A549 (cell line): ENCODE measurements at regions not wholly inside any gene's neighbourhood (a gene's known extent, or its start where the extent isn't known, plus 50 kb on each side); places are given as distances from the start of the nearest gene placed in this dataset.

Source experiments
- BHLHE40 ChIP-seq: IDR thresholded peaks from 2 replicates; pipeline ENCODE4 v1.6.1; 2012; ENCODE audit warnings: low read depth, low read length, inconsistent platforms
- CBX2 ChIP-seq: fragments of 200-600 bp; sonication (generic); IDR thresholded peaks from 2 replicates; pipeline ENCODE4 v1.6.1; 2016; ENCODE audit warnings: low read depth, mild to moderate bottlenecking, borderline replicate concordance
- CTCF ChIP-seq: fragments of >200 bp; sonication (Bioruptor Twin); formaldehyde crosslinking; IDR thresholded peaks from 3 replicates; pipeline ENCODE4 v1.5.1; 2016
- E2F6 ChIP-seq: IDR thresholded peaks from 2 replicates; pipeline ENCODE4 v1.6.1; 2012; ENCODE audit warnings: low read depth, borderline replicate concordance
- ESRRA ChIP-seq: fragments of 150-350 bp; IDR thresholded peaks from 2 replicates; pipeline ENCODE4 v1.6.1; 2014; ENCODE audit warnings: mild to moderate bottlenecking, low read length, borderline replicate concordance
- KDM1A ChIP-seq: fragments of 200-600 bp; sonication (generic); IDR thresholded peaks from 2 replicates; pipeline ENCODE4 v1.6.1; 2016; ENCODE audit warnings: low read depth, mild to moderate bottlenecking
- MAX ChIP-seq: IDR thresholded peaks from 2 replicates; pipeline ENCODE4 v1.6.1; 2012
- POLR2A ChIP-seq: IDR thresholded peaks from 2 replicates; pipeline ENCODE4 v1.6.1; 2012; ENCODE audit warnings: mild to moderate bottlenecking, low read length
- RFX5 ChIP-seq: fragments of 450-650 bp; IDR thresholded peaks from 2 replicates; pipeline ENCODE4 v1.7.1; 2014; ENCODE audit warnings: antibody characterized with exemption, mild to moderate bottlenecking, moderate library complexity
- SMC3 ChIP-seq: fragments of >200 bp; sonication (Bioruptor Twin); formaldehyde crosslinking; IDR thresholded peaks from 3 replicates; pipeline ENCODE4 v1.6.1; 2018; ENCODE audit warnings: inconsistent platforms

GRCh38 chr10:50674469-50675254 is 50.9 kb upstream of the SGMS1 start:
- TF ChIP-seq CTCF (no peak), POLR2A (no peak), CBX2 (no peak), RFX5 (no peak), SMC3 (no peak), ESRRA (no peak), E2F6 (no peak), KDM1A (no peak), MAX (no peak), BHLHE40 (no peak)
